Suprapubic skin (tissue), 4 donors: ENCODE measurements at regions not wholly inside any gene's neighbourhood (a gene's known extent, or its start where the extent isn't known, plus 50 kb on each side); places are given as distances from the start of the nearest gene placed in this dataset.

Experiments used
- DNase-seq, 2 donors: peaks; one replicate each; pipeline ENCODE4 v3.0.0-alpha.2; 2019; ENCODE audit warnings: low spot score in 2 of 2
- H3K27ac ChIP-seq: fragments of 200-600 bp; sonication (generic); one replicate; pipeline ENCODE4 v1.5.1; 2019
- H3K27me3 ChIP-seq: fragments of 200-600 bp; sonication (generic); one replicate; pipeline ENCODE4 v1.5.1; 2019
- H3K36me3 ChIP-seq: fragments of 200-600 bp; sonication (generic); one replicate; pipeline ENCODE4 v1.5.1; 2019
- H3K4me1 ChIP-seq: fragments of 200-600 bp; sonication (generic); one replicate; pipeline ENCODE4 v1.5.1; 2019
- H3K4me3 ChIP-seq: fragments of 200-600 bp; sonication (generic); one replicate; pipeline ENCODE4 v1.5.1; 2019; ENCODE audit warnings: mild to moderate bottlenecking
- H3K9me3 ChIP-seq: fragments of 200-600 bp; sonication (generic); one replicate; pipeline ENCODE4 v1.5.1; 2019
- EP300 ChIP-seq: sonication (generic); formaldehyde crosslinking; IDR thresholded peaks from one replicate; pipeline ENCODE4 v1.6.1; 2017; ENCODE audit warnings: antibody characterized with exemption
- POLR2A ChIP-seq, 2 donors: fragments of 450-650 bp; IDR thresholded peaks; one replicate each; pipeline ENCODE4 v1.6.1; 2017; ENCODE audit warnings: antibody characterized with exemption in 2 of 2, mild to moderate bottlenecking in 2 of 2, moderate library complexity in 2 of 2
- POLR2AphosphoS5 ChIP-seq, 3 donors: sonication (generic); formaldehyde crosslinking; IDR thresholded peaks; one replicate each; pipeline ENCODE4 v1.6.1; 2017; ENCODE audit warnings: antibody characterized with exemption in 3 of 3
- WGBS: methylation state at CpG from one replicate; pipeline ENCODE4 v1.1.5; 2018; 5-methylcytosine and 5-hydroxymethylcytosine counted together
- TF ChIP-seq, protein P1 (sequence below), 2 donors: fragments of 200-600 bp in 1 of 2; fragments of 450-650 bp in 1 of 2; sonication (generic) in 1 of 2; IDR thresholded peaks; one replicate each; pipeline ENCODE4 v1.5.1; 2016 to 2019; ENCODE audit warnings: antibody characterized with exemption in 2 of 2, mild to moderate bottlenecking in 1 of 2, moderate library complexity in 1 of 2

DNA sequence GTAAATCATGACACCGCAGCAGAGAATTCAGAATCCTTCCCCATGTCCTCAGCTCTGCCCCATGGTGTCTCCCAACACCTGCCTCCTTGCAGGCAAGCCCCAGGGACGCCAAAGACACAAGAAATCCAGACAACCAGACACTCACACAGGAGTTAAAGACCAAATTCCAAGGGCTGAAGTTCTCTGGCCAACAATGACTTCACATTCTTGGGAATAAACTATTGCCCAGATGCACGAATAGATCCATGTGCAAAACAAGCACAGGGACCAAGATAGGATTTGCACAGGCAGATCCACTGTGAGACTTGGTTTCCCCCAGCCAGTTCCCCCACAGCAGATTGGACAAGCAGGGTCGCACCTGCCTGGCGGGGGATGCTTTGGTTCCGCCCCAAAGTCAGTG, 246.7 kb downstream of the SOD2 start:
- no peak for TF ChIP-seq POLR2A (IDR thresholded peaks at IDR 0.05)
- TF ChIP-seq, protein P1, sequence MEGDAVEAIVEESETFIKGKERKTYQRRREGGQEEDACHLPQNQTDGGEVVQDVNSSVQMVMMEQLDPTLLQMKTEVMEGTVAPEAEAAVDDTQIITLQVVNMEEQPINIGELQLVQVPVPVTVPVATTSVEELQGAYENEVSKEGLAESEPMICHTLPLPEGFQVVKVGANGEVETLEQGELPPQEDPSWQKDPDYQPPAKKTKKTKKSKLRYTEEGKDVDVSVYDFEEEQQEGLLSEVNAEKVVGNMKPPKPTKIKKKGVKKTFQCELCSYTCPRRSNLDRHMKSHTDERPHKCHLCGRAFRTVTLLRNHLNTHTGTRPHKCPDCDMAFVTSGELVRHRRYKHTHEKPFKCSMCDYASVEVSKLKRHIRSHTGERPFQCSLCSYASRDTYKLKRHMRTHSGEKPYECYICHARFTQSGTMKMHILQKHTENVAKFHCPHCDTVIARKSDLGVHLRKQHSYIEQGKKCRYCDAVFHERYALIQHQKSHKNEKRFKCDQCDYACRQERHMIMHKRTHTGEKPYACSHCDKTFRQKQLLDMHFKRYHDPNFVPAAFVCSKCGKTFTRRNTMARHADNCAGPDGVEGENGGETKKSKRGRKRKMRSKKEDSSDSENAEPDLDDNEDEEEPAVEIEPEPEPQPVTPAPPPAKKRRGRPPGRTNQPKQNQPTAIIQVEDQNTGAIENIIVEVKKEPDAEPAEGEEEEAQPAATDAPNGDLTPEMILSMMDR (IDR thresholded peaks at IDR 0.05) = no peak
- no peak for TF ChIP-seq POLR2AphosphoS5 (IDR thresholded peaks at IDR 0.05)
- TF ChIP-seq EP300 = no peak
- no peaks in the 10 kb centered on the region for H3K36me3 ChIP-seq
- no peaks in the 10 kb centered on the region for H3K9me3 ChIP-seq
- no peak overlapping the region for H3K4me3 ChIP-seq
- DNase-seq = no peak
- no peaks in the 10 kb centered on the region for H3K4me1 ChIP-seq
- H3K27me3 ChIP-seq = peaks cover 17% of the 10 kb centered on the region
- H3K27ac ChIP-seq = no peak overlapping the region
- WGBS = 85% methylated on average over 6 of the region's 6 CpGs

DNA sequence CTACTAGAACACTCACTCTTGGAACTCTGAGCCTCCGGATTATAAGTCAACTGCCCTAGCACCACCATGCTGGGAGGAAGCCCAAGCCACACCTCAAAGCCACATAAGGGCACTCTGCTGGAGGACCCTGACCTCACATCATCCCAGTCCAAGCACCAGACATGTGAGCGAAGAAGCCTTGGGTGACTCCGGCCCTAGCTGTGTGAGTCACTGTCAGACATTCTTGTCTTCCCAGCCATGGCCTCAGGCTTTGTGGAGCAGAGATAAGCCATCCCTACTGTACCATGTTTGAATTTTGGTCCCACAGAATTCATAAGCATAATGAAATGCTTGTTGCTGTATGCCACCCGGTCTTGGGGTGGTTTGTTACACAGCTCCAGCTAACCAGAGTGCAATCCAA, 247.7 kb downstream of the SOD2 start:
- Histone ChIP-seq H3K27ac (no peak overlapping the region), H3K9me3 (no peaks in the 10 kb centered on the region), H3K36me3 (no peaks in the 10 kb centered on the region), H3K4me1 (no peaks in the 10 kb centered on the region), H3K4me3 (no peak overlapping the region), H3K27me3 (peaks cover 17% of the 10 kb centered on the region)
- 82% methylated on average over 4 of the region's 4 CpGs for WGBS
- TF ChIP-seq POLR2A (IDR thresholded peaks at IDR 0.05) (no peak), POLR2AphosphoS5 (IDR thresholded peaks at IDR 0.05) (no peak), EP300 (no peak)
- TF ChIP-seq, protein P1 (IDR thresholded peaks at IDR 0.05) = no peak
- no peak for DNase-seq

DNA sequence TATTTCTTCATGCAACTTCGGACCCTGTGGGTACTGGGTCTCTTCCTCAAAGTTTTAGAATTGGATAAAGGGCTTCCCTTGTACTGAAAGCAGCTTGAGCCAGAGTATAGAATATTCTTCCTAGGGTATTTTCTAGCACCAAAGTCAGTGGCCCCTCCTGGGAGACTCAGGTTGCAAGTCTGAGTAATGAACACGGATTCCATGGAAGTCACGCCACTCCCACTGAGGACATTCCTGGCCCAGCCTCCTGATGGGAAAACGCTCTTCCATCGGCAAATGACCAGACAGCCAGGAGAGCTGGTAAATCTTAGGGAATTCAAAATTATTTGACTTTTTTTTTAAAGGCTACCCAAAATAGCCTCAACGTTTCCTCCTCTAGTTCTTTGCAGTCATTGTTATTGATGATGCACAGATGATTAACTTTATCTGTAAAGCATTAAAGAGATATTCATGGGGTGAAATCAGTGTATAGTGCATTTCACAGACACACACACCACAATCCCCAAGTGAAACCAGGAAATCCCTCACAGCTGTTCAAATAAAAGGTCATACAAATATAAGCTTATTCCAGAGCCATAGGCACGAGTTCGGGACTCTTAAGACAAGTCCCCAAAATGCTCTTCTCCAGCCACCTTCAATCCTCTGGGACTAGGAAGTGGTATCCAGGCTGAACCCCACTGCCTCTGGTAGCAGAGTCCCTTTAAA, 248.8 kb downstream of the SOD2 start:
- Histone ChIP-seq H3K27ac (no peak overlapping the region), H3K36me3 (no peaks in the 10 kb centered on the region), H3K4me1 (no peaks in the 10 kb centered on the region), H3K4me3 (no peak overlapping the region), H3K27me3 (peaks cover 17% of the 10 kb centered on the region), H3K9me3 (no peaks in the 10 kb centered on the region)
- 62% methylated on average over 8 of the region's 8 CpGs for WGBS
- DNase-seq = no peak
- TF ChIP-seq POLR2AphosphoS5 (IDR thresholded peaks at IDR 0.05) (no peak), EP300 (no peak), POLR2A (IDR thresholded peaks at IDR 0.05) (no peak)
- TF ChIP-seq, protein P1 (IDR thresholded peaks at IDR 0.05) = no peak

DNA sequence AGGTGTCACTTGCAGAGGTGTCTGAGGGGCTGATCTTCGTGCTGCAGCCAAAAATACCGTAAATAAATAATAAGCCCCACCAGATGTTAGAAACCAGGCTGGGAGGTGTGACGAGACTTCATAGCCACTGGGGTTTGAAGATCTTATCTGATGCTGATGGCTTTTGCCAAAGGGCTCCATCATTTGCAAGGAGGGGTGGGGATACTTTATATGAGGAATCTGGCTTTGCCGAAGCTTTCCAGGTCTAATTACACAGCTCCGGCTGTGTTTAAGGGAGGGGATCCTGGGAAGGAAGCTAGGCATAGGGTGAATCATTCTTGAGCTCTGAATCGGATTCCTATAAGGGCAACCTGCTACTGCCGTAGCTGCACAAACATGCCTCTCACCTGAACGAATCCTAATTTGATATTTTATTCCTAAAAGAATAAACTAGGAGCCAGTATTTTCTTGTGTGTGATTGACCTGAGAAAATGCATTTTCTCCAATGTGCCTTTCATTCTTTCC, 249.6 kb downstream of the SOD2 start:
- H3K4me1 ChIP-seq = no peaks in the 10 kb centered on the region
- no peaks in the 10 kb centered on the region for H3K36me3 ChIP-seq
- H3K9me3 ChIP-seq = no peaks in the 10 kb centered on the region
- DNase-seq = no peak
- H3K27me3 ChIP-seq = peaks cover 17% of the 10 kb centered on the region
- H3K4me3 ChIP-seq = no peak overlapping the region
- no peak for TF ChIP-seq POLR2AphosphoS5 (IDR thresholded peaks at IDR 0.05)
- TF ChIP-seq, protein P1 (IDR thresholded peaks at IDR 0.05) = no peak
- TF ChIP-seq POLR2A (IDR thresholded peaks at IDR 0.05) = no peak
- TF ChIP-seq EP300 = no peak
- no peak overlapping the region for H3K27ac ChIP-seq
- WGBS = 51% methylated on average over 8 of the region's 8 CpGs

DNA sequence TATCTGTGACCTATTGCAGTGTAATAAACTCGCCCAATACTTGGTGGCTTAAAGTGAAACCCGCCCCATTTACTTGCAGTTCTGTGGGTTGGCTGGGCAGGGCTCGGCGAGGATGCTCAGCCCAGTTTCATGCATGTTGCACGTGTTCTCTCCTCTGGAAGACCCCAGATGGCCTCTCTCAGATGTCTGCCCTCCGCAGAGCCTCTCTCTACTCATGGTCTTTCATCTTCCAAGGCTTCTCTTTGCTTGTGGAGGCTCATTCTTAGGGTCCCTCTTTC, 251.4 kb downstream of the SOD2 start:
- Histone ChIP-seq H3K27me3 (peaks cover 20% of the 10 kb centered on the region), H3K27ac (no peak overlapping the region), H3K9me3 (no peaks in the 10 kb centered on the region), H3K4me3 (no peak overlapping the region), H3K36me3 (no peaks in the 10 kb centered on the region), H3K4me1 (no peaks in the 10 kb centered on the region)
- TF ChIP-seq POLR2A (IDR thresholded peaks at IDR 0.05) = no peak
- TF ChIP-seq, protein P1 (IDR thresholded peaks at IDR 0.05) = no peak
- TF ChIP-seq POLR2AphosphoS5 (IDR thresholded peaks at IDR 0.05) = no peak
- no peak for TF ChIP-seq EP300
- WGBS = 91% methylated on average over 6 of the region's 6 CpGs
- DNase-seq = no peak
